ENCODE measurements at regions not wholly inside any gene's neighbourhood (a gene's known extent, or its start where the extent isn't known, plus 50 kb on each side); places are given as distances from the start of the nearest gene placed in this dataset.

DNA sequence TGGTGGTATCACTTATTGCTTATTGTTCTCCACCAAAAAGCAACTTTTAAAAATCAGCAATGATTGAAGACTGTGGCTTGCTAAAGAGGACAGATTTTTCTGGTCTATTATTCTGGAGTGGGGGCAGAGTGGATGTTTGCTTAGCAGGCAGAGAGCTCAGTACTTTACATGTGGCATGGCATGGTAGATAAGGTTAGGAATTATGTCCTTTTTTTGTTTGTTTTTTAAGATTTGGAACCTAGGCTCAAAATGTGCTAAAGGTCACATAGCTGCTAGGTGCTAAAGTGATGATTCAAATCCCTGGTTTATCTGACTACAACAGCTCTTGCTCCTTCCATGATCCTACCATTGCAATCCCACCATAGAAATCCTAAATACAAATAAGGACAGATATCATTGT, 331.0 kb upstream of the ADAMTS9 start:
- DNase-seq (ENCODE audit: low read depth in 1 of 2, low spot score in 1 of 2), result no peak
- Histone ChIP-seq H3K4me1 (ENCODE audit: low read depth) (peaks cover 23% of the 10 kb centered on the region), H3K9me3 (ENCODE audit: low read depth) (no peaks in the 10 kb centered on the region), H3K27me3 (no peaks in the 10 kb centered on the region), H3K36me3 (no peaks in the 10 kb centered on the region), H3K4me3 (no peak overlapping the region), H3K27ac (no peak overlapping the region)
- TF ChIP-seq, protein P1, sequence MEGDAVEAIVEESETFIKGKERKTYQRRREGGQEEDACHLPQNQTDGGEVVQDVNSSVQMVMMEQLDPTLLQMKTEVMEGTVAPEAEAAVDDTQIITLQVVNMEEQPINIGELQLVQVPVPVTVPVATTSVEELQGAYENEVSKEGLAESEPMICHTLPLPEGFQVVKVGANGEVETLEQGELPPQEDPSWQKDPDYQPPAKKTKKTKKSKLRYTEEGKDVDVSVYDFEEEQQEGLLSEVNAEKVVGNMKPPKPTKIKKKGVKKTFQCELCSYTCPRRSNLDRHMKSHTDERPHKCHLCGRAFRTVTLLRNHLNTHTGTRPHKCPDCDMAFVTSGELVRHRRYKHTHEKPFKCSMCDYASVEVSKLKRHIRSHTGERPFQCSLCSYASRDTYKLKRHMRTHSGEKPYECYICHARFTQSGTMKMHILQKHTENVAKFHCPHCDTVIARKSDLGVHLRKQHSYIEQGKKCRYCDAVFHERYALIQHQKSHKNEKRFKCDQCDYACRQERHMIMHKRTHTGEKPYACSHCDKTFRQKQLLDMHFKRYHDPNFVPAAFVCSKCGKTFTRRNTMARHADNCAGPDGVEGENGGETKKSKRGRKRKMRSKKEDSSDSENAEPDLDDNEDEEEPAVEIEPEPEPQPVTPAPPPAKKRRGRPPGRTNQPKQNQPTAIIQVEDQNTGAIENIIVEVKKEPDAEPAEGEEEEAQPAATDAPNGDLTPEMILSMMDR (IDR thresholded peaks at IDR 0.05; ENCODE audit: low read depth, low read length), result no peak

DNA sequence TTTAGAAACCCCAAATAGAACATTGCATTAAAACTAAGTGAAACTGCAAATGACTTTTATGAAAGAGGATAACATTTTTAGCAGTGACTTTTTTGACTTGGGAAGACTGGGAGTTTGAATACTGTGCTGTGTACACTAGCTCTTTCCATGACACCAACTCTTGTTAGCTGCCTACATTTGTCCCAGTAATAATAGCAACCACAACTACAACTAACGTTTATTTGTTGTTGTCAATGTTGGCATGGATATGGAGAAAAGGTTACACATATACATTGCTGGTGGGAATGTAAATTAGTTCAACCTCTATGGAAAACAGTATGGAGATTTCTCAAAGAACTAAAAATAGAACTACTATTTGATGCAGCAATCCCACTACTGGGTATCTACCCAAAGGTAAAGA, 329.6 kb upstream of the ADAMTS9 start:
- no peak overlapping the region for H3K4me3 ChIP-seq
- no peak overlapping the region for H3K27ac ChIP-seq
- no peaks in the 10 kb centered on the region for H3K27me3 ChIP-seq
- DNase-seq (ENCODE audit: low read depth in 1 of 2, low spot score in 1 of 2), result no peak
- H3K36me3 ChIP-seq, result no peaks in the 10 kb centered on the region
- TF ChIP-seq, protein P1 (IDR thresholded peaks at IDR 0.05; ENCODE audit: low read depth, low read length), result no peak
- peaks cover 15% of the 10 kb centered on the region for H3K4me1 ChIP-seq (ENCODE audit: low read depth)
- no peaks in the 10 kb centered on the region for H3K9me3 ChIP-seq (ENCODE audit: low read depth)

GRCh38 chr3:65015711-65016110, 327.9 kb upstream of the ADAMTS9 start:
- no peak for DNase-seq (ENCODE audit: low read depth in 1 of 2, low spot score in 1 of 2)
- no peak overlapping the region for H3K27ac ChIP-seq
- H3K27me3 ChIP-seq, result no peaks in the 10 kb centered on the region
- no peaks in the 10 kb centered on the region for H3K36me3 ChIP-seq
- H3K4me3 ChIP-seq, result no peak overlapping the region
- peaks cover 15% of the 10 kb centered on the region for H3K4me1 ChIP-seq (ENCODE audit: low read depth)
- H3K9me3 ChIP-seq (ENCODE audit: low read depth), result no peaks in the 10 kb centered on the region
- TF ChIP-seq, protein P1 (IDR thresholded peaks at IDR 0.05; ENCODE audit: low read depth, low read length), result no peak

DNA sequence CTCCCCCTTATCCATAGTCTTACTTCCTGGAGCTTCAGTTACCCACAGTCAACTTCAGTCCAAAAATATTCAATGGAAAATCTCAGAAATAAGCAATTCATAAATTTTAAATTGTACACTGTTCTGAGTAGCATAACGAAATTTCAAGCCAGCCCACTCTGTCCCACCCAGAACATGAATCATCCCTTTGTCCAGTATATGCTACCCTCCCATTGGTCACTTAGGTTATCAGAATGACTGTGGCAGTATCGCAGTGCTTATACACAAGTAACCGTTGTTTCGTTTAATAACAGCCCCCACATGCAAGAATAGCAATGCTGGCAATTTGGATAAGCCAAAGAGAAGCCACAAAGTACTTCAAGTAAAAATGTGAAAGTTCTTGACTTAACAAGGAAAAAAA, 325.3 kb upstream of the ADAMTS9 start:
- no peak for DNase-seq (ENCODE audit: low read depth in 1 of 2, low spot score in 1 of 2)
- Histone ChIP-seq H3K27me3 (no peaks in the 10 kb centered on the region), H3K27ac (no peak overlapping the region), H3K4me3 (no peak overlapping the region), H3K9me3 (ENCODE audit: low read depth) (no peaks in the 10 kb centered on the region), H3K36me3 (no peaks in the 10 kb centered on the region), H3K4me1 (ENCODE audit: low read depth) (no peaks in the 10 kb centered on the region)
- TF ChIP-seq, protein P1 (IDR thresholded peaks at IDR 0.05; ENCODE audit: low read depth, low read length), result no peak

DNA sequence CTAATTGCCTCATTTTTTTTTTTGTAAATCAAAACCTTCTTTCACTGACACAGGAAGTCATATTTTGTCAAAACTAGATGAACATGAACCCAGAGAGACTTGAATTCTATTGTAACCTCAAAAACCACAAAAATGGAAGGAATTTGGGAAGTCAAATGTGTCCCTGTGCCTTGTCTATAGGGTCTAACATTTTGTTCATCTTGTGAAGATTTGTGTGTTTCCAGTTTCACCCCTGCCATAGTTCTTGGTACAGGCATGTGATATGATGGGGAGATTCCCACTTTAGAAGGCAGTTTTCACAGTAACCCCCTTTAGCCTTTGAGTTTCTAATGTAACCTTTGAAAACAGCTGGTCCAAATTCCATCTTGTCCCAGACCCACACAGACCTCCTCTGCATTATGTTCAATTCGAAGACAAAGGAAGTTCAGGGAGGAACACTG, 318.5 kb upstream of the ADAMTS9 start:
- peak in 1 of 2 donors; percentile 86 for DNase-seq (ENCODE audit: low read depth in 1 of 2, low spot score in 1 of 2)
- H3K36me3 ChIP-seq, result no peaks in the 10 kb centered on the region
- H3K27ac ChIP-seq, result no peak overlapping the region
- no peaks in the 10 kb centered on the region for H3K27me3 ChIP-seq
- H3K4me1 ChIP-seq (ENCODE audit: low read depth), result no peaks in the 10 kb centered on the region
- TF ChIP-seq, protein P1 (IDR thresholded peaks at IDR 0.05; ENCODE audit: low read depth, low read length), result no peak
- H3K9me3 ChIP-seq (ENCODE audit: low read depth), result no peaks in the 10 kb centered on the region
- no peak overlapping the region for H3K4me3 ChIP-seq

DNA sequence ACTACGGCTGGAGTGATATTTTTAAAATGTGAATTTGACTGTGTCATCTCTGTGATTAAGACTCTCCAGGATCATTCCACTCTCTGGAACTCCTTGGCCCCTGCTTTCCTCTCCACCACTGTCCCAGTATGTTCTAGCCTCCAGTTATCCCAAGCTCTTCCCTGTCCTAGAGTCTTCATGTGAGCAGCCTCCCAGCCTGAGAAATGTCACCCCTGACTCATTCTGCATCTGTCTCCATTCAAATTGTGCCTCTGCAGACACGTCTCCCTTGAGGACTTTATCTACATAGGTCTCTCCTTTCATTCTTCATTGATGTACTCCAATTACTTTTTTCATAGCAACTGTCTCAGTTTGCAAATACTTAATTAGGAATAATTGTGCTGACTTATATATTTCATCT, 317.7 kb upstream of the ADAMTS9 start:
- no peaks in the 10 kb centered on the region for H3K9me3 ChIP-seq (ENCODE audit: low read depth)
- H3K36me3 ChIP-seq, result no peaks in the 10 kb centered on the region
- H3K4me1 ChIP-seq (ENCODE audit: low read depth), result no peaks in the 10 kb centered on the region
- no peak for DNase-seq (ENCODE audit: low read depth in 1 of 2, low spot score in 1 of 2)
- H3K4me3 ChIP-seq, result no peak overlapping the region
- no peaks in the 10 kb centered on the region for H3K27me3 ChIP-seq
- no peak overlapping the region for H3K27ac ChIP-seq
- TF ChIP-seq, protein P1 (IDR thresholded peaks at IDR 0.05; ENCODE audit: low read depth, low read length), result no peak
